Calu3 (cell line): ENCODE measurements at regions not wholly inside any gene's neighbourhood (a gene's known extent, or its start where the extent isn't known, plus 50 kb on each side); places are given as distances from the start of the nearest gene placed in this dataset.

ENCODE experiments used
- BruUV-seq: library from RNA; stranded (reverse); fragments of 400-500 nt; replicated peaks from 2 replicates; lab custom pipeline; 2021; lab: Mats Ljungman, UMichigan
- CTCF ChIA-PET: fragments of 300-600 bp; sonication (Branson Sonifier 250); formaldehyde crosslinking; loops from one replicate; lab custom pipeline; 2022; ENCODE audit warnings: antibody characterized with exemption; lab: Charles Lee
- DNase-seq: peaks from one replicate; pipeline ENCODE4 v3.0.0; 2022
- H3K27ac Mint-ChIP-seq: one replicate; pipeline ENCODE4 v1.8.0; 2022; ENCODE audit warnings: mixed read lengths; ENCODE audit not compliant: unreplicated experiment
- H3K27me3 Mint-ChIP-seq: one replicate; pipeline ENCODE4 v1.8.0; 2022; ENCODE audit warnings: mixed read lengths; ENCODE audit not compliant: unreplicated experiment
- H3K36me3 Mint-ChIP-seq: one replicate; pipeline ENCODE4 v1.8.0; 2022; ENCODE audit warnings: mild to moderate bottlenecking, moderate library complexity, mixed read lengths; ENCODE audit not compliant: insufficient read depth, unreplicated experiment
- H3K4me1 Mint-ChIP-seq: one replicate; pipeline ENCODE4 v1.8.0; 2022; ENCODE audit warnings: mild to moderate bottlenecking, low read depth, mixed read lengths; ENCODE audit not compliant: unreplicated experiment
- H3K4me3 Mint-ChIP-seq: one replicate; pipeline ENCODE4 v1.8.0; 2022; ENCODE audit warnings: mild to moderate bottlenecking, low read depth, moderate library complexity, mixed read lengths; ENCODE audit not compliant: unreplicated experiment
- H3K9me3 Mint-ChIP-seq: one replicate; pipeline ENCODE4 v1.8.0; 2022; ENCODE audit warnings: low read depth, mixed read lengths; ENCODE audit not compliant: unreplicated experiment
- CTCF ChIP-seq: fragments of 200-600 bp; IDR thresholded peaks from one replicate; pipeline ENCODE4 v1.8.0; 2022; ENCODE audit warnings: antibody characterized with exemption; ENCODE audit not compliant: unreplicated experiment
- intact Hi-C: fragments of 100-400 bp; cut with micrococcal nuclease; formaldehyde crosslinking; loops from one replicate; pipeline ENCODE4 v1.10.0; 2022; ENCODE audit not compliant: unreplicated experiment

DNA sequence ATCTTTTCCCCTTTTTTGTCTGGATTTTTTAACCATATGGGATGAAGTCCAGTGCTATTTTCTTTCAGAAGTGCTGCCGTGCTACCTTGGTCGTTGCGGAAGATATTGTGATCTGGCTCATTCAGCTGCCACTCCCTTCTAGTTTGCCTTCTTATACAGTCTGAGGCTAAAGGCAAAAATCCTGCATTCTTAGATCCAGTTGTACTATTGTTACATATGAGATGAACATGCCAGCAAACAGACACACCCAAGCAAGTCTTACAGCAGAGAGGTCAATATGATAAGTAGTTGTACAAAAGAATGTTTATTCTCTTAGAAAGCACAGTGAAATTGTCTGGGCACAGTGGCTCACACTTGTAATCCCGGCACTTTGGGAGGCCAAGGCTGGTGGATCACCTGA lies 108.0 kb upstream of the COX10 start:
- intact Hi-C loops, result no loop called here
- no peaks in the 10 kb centered on the region for H3K27me3 Mint-ChIP-seq
- DNase-seq, result no peak
- peaks cover 8% of the 10 kb centered on the region for H3K9me3 Mint-ChIP-seq
- H3K27ac Mint-ChIP-seq, result no peak overlapping the region
- no peak for TF ChIP-seq CTCF
- CTCF ChIA-PET, result no interaction called here
- no peak overlapping the region for H3K4me3 Mint-ChIP-seq
- no peaks in the 10 kb centered on the region for H3K4me1 Mint-ChIP-seq
- no peaks in the 10 kb centered on the region for H3K36me3 Mint-ChIP-seq
- BruUV-seq, result no TSS peak

DNA sequence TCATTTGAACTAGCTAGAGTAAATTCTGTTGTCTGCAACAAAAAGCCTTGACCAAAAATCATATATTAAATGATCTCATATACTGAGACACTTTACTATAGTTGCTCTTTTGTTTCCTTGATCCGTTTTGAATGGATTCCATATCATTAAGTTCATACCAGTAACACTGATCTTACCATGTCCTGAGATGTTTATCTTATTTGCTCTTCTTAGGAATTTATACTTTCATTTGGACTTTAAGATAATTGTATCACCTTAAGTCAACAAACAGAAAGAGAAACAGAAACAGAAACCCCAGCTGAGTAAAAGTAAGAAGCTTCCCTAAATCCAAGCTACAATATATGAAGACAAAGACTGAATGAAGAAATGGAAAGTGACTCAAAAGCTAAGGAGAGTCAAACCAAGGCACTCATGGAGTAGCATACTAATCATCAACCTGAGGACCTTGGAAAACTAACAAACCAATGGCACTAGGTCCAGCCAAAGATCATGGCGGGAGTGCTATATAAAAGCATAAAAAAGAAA lies 106.5 kb upstream of the COX10 start:
- BruUV-seq, result no TSS peak
- no peaks in the 10 kb centered on the region for H3K36me3 Mint-ChIP-seq
- H3K27ac Mint-ChIP-seq, result no peak overlapping the region
- no peaks in the 10 kb centered on the region for H3K4me1 Mint-ChIP-seq
- DNase-seq, result no peak
- H3K9me3 Mint-ChIP-seq, result peaks cover 8% of the 10 kb centered on the region
- intact Hi-C loops, result no loop called here
- no peak for TF ChIP-seq CTCF
- H3K27me3 Mint-ChIP-seq, result no peaks in the 10 kb centered on the region
- CTCF ChIA-PET, result interaction anchor here (0.6 kb wide), 1 partner anchor 335 kb away, joined by 4 read pairs; no protein-coding TSS in a partner anchor
- no peak overlapping the region for H3K4me3 Mint-ChIP-seq

DNA sequence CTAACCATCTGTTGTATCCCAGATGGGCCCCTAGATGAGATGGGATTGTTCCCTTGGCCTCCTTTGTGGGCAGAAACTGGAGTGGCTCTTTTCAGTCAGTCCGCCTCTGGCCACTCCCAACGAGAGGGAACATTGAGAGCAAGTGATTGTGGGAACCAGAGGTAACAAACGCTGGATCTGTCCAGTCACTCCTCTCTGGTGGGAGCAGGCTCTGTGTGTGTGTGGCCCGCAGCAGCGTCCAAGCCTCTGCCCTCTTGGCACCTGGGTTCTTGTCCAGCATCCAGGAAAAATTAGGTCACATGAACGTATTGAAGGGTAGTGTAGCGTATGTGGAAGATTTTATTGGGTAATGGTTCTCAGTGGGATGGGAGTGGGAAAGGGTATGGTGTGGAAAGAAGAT lies 101.9 kb upstream of the COX10 start:
- Mint-ChIP-seq H3K9me3 (peaks cover 7% of the 10 kb centered on the region), H3K27me3 (no peaks in the 10 kb centered on the region), H3K36me3 (no peaks in the 10 kb centered on the region), H3K4me1 (no peaks in the 10 kb centered on the region), H3K4me3 (no peak overlapping the region), H3K27ac (no peak overlapping the region)
- TF ChIP-seq CTCF, result no peak
- CTCF ChIA-PET, result no interaction called here
- BruUV-seq, result no TSS peak
- intact Hi-C loops, result no loop called here
- DNase-seq, result no peak

- Mint-ChIP-seq H3K4me3 (no peak overlapping the region), H3K27me3 (no peaks in the 10 kb centered on the region), H3K4me1 (no peaks in the 10 kb centered on the region), H3K36me3 (no peaks in the 10 kb centered on the region), H3K9me3 (peaks cover 3% of the 10 kb centered on the region), H3K27ac (no peak overlapping the region)
- no TSS peak for BruUV-seq
- CTCF ChIA-PET, result no interaction called here
- DNase-seq, result no peak
- no peak for TF ChIP-seq CTCF
- intact Hi-C loops, result no loop called here
Observed at GRCh38 chr17:13970531-13970930, 98.8 kb upstream of the COX10 start.
